GM18867 (cell line): ENCODE measurements at regions not wholly inside any gene's neighbourhood (a gene's known extent, or its start where the extent isn't known, plus 50 kb on each side); places are given as distances from the start of the nearest gene placed in this dataset.
A peak's percentile ranks its signal among the peaks of the same experiment; 100 is the strongest.
"Not testable (repeated sequence)": the region's sequence is repeated elsewhere in the genome, so short reads cannot be mapped to it uniquely, and the experiment has no call there.

Experiments used
- ATAC-seq: cut with Tn5 transposase; IDR thresholded peaks from one replicate; pipeline ENCODE4 v1.9.1; 2021; ENCODE audit warnings: mild to moderate bottlenecking, moderate library complexity; ENCODE audit not compliant: unreplicated experiment

- no peak for ATAC-seq
Observed at GRCh38 chr6:137401088-137401487, 93.1 kb downstream of the OLIG3 start.

GRCh38 chr6:137399881-137400443 lies 94.2 kb downstream of the OLIG3 start:
- peak; percentile 40 for ATAC-seq

DNA sequence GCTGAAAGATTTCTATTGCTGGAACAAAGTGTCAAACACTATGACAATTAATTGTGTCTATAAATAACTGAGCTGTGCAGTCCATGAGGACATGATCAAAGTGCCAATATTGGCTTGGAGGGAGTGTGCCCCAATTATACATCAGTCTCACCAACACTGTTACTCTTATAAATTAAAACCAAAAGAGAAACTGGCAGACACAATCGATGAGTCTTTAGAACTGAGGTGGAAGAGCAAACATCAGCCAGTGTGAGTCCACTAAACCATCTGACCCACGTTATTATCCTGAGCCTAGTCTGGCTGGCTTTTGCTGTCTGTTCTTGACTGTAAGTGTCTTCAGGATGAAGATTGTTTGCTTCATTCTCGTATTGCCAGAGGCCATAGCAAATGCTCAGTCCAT lies 98.9 kb downstream of the OLIG3 start:
- no peak for ATAC-seq

DNA sequence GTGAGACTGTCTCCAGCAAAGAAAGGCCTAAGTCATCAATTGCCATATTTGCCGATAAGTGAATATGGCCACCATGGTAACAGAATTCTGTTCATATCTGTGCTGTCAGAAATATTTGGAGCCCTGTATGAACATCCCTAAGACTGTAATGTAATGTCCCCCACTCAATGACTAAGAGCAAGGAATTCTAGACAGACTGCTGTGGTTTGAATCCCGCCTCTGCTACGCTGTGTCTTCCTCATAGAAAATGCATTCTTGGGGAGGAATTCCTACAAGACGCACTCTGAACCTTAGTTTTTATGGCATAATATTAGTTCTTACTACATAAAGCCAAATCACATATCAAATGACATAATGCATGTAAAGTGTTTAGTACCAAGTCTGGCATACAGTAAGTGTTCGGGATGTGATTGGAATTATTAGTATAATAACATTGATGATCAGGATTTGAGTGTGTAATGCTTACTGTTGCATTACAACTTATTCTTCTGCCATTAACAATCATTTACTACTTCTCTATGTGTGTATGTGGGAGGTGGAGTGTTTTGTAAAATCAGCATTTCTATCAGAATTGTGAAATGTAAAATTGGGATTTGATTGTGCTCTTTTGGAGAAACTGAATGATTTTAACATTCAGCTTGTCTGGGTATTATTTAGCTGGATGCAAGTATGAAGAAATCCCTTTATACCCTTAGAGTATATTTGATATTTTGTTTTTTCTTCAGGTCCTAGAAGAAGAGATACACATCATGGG lies 103.0 kb downstream of the OLIG3 start:
- ATAC-seq, result no peak

DNA sequence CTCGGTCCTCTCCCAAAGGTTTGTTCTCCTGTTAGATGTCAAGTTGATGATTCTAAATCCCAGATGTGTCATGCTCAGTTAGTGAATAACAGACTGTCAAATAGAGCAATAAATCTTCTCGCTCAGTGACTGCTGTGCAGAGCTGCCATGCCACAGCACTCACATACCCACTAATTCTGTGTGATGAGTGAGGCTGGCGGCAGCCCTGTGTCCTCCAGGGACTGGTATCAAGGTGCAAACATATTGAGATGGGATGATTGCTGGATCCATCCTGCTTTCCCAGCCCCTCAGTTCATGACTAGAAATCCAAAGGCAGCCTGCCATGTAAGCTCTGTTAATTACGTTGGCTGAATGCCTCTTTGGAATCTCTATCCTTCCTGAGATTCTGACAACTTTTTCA lies 103.9 kb downstream of the OLIG3 start:
- no peak for ATAC-seq

GRCh38 chr6:137389150-137389704 lies 105.0 kb downstream of the OLIG3 start:
- ATAC-seq, result peak; percentile 84

DNA sequence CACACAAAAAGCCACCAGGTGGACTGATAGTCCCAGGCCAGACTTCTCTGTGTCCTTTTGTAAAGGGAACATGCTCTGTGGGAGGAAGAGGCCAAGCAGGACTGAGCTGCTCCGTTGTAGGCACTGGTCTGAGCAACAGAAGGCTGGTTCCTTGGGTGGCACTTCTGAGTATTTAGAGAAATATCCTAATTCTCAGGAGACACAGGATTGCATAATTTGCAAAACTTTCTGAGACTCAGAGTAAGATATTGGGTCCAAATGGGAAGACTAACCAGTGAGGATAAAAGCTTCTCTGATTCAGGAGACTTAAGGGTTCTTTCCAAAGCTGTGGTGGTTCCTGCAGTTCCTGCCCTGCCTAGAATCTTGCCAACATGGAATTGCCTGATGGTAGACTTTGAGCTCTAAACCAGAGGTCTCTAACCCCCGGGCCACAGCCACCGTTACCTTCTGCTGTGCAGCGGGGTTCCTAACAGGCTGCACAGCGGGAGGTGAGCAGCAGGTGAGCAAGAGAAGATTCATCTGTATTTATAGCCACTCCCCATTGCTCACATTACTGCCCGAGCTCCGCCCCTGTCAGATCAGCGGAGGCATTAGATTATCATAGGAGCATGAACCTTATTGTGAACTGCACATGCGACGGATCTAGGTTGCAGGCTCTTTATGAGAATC lies 107.0 kb downstream of the OLIG3 start:
- no peak for ATAC-seq

DNA sequence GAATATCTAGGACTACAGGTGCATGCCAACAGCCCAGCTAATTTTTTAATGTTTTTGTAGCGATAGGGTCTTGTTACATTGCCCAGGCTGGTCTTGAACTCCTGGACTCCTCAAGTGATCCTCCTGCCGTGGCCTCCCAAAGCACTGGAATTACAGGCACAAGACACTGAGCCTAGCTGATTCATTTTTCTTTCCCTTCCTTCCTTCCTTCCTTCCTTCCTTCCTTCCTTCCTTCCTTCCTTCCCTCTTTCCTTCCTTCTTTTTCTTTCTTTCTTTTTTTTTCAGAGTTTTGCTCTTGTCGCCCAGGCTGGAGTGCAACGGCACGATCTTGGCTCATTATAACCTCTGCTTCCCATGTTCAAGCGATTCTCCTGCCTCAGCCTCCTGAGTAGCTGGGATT lies 110.9 kb downstream of the OLIG3 start:
- not testable (repeated sequence) for ATAC-seq

DNA sequence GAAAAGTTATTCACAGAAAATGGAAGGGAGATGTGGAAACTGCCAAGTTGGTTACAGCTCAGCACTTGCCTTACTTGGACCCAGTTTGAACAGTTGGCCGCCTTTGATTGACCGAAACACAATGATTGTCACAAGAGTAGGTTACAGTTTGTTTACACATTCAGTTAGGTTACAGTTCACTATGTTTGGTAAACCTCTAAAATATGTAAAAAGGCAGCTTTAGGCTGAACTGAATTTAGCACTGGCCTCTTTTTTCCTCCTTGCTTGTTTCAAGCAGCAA lies 116.2 kb downstream of the OLIG3 start:
- no peak for ATAC-seq

DNA sequence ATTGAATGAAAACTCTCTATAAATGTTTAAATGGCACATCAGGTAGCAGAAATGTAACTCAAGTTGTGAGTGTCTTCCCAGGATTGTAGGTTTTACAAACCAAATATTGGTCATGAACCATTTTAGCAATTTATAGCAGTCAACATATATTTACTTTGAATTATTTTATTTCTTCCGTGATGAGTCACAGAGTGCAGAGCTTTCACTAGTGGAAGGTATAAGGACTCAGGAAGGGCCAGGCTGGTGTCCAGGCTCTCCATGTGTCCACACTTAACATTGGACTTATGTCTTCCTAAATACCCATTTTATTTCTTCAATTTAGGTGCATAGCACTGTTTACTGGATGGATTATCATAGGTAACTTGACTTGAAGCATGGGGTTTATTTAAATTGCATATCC lies 120.9 kb downstream of the OLIG3 start:
- ATAC-seq, result no peak

GRCh38 chr6:137372532-137372931 lies 121.7 kb downstream of the OLIG3 start:
- no peak for ATAC-seq

GRCh38 chr6:137371634-137372016 lies 122.6 kb downstream of the OLIG3 start:
- no peak for ATAC-seq

- peak; percentile 76 for ATAC-seq
Observed at GRCh38 chr6:137370871-137371633, 123.1 kb downstream of the OLIG3 start.

GRCh38 chr6:137369136-137369535 lies 125.1 kb downstream of the OLIG3 start:
- no peak for ATAC-seq

DNA sequence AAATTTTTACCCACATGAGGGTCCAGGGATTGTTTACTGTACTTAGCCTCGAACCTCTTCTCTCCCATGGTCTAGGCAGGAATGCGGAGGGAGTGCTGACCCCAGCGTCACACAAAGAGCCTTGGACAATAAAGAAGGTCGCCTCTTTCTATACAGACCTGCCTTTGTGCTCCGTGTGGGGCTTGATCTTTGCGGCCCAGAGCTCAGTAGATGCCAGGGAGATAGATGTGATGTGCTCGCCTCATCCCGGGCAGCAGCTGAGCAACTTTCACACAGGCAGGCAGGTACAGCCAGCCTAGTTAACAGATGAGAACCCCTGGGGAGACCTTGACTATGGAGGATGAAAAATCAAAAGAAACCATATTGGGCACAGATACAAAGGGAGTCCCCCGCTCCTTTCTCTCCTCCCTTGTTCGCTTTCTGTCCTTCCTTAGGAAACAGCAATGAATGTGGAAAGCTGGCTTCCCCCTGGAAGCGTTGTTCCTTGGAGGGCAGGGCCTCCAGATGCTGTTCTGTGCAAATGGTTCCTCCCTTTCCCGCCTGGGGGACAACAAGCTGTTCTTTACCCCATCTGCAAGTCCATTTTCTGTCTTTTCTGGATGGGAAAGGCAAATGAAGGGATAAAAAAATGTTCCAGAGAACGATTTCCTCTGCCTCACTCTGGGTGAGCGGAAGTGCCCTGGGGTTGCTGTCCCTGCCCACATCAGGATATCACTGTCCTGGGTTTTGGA lies 128.3 kb downstream of the OLIG3 start:
- ATAC-seq, result no peak

DNA sequence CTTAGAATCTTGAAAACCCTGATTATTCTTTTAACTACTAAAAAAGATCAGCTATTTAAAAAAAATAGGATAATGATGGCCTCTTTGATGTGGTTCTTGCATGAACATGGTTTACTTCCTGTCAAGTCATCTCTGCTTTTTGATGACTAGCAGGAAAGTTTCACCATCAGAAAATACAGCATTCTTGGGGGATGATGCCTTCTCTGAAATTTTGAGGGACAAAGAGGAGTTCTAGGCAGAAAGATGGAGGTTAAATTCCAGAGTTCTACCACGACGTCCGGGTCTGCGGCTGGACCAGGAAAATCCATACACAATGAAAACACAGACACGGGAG lies 130.4 kb downstream of the OLIG3 start:
- no peak for ATAC-seq

DNA sequence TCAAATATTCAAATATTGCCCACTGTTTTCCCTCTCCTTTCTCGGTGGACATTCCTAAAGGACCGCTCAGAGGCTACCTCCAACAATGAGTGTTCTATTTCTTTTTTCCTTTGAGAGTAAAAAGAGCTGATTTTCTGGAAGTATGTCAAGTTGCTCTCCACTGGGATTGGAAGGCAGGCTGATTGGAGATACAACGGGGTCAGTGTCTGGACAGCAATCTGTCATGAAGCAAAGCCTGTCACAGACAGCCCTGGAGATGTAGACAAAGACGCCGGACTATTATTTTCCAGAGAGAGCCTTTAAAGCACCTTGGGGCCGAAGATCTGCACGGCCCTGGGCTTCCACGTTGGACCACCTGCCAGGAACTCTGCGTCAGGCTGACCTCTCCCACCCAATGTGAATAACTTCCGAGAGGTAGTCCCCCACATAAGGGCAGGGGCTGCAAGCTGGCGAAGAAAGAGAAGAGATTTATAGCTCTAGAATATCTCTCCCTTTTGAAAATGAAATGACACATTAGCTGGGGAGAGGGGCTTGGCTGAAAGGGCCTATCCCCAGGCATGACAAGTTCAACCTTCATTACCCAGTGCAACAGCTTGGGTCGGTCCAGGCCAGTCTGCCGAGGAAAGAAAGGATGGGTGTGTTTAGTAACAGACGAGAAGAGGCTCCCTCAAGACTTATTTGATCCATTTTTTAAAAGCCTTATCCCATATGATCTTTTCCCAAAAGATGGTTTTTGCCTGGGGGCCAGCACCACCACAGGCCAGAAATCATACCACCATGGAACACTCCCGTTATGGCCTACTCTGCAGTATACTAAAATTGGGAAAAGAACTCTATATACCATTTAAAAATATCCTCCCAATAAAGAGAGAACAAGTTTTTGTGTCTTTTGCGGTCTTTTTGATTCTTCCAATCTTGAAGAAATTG lies 131.1 kb downstream of the OLIG3 start:
- ATAC-seq, result no peak

DNA sequence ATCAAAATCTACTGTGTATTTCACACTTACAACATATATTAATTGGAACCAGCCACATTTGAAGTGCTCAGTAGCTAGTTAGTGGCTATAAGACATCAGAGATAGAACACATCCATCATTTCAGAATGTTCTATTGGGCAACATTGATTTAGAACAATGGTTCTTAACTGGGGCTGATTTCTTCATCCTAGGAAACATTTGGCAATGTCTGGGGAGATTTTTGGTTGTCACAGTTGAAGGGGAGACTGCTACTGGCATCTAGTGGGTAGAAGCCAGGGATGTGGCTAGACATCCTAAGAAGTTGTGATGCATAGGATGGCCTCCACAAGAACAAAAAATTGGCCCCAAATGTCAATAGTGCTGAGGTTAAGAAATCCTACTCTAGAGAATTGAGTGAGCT lies 132.5 kb downstream of the OLIG3 start:
- no peak for ATAC-seq

GRCh38 chr6:137358273-137358672 lies 135.9 kb downstream of the OLIG3 start:
- ATAC-seq, result no peak

DNA sequence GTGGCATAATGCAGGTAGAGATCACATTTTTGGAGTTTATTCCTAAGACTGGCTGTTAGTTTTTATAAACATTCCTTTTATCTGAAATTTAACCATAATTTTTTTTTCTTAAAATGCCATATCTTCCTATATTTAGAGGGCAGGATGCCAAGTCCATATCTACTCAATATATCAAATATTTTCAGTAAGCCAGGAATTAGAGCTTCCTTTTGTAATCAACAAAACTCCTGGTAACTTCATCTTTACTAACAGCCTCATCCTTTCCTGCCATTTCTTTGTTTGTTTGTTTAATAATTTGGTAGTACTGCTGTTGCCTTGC lies 136.3 kb downstream of the OLIG3 start:
- ATAC-seq, result no peak
